Effector memory CD4-positive, alpha-beta T cell (primary cell): ENCODE measurements at regions not wholly inside any gene's neighbourhood (a gene's known extent, or its start where the extent isn't known, plus 50 kb on each side); places are given as distances from the start of the nearest gene placed in this dataset.
"Not testable (repeated sequence)": the region's sequence is repeated elsewhere in the genome, so short reads cannot be mapped to it uniquely, and the experiment has no call there.

Source experiments
- DNase-seq, 3 donors: peaks; one replicate each; pipeline ENCODE4 v3.0.0-alpha.2; 2020
- H3K27ac ChIP-seq: 2 replicates; pipeline ENCODE4 v1.7.0; 2013; ENCODE audit warnings: mild to moderate bottlenecking, low read length, moderate library complexity; ENCODE audit not compliant: insufficient read depth, poor library complexity, severe bottlenecking
- H3K27me3 ChIP-seq: replicated peaks from 2 replicates; pipeline ENCODE4 v1.7.0; 2013; ENCODE audit warnings: mild to moderate bottlenecking, low read length; ENCODE audit not compliant: insufficient read depth, control insufficient read depth, poor library complexity, severe bottlenecking
- H3K36me3 ChIP-seq: 2 replicates; pipeline ENCODE4 v1.7.0; 2013; ENCODE audit warnings: mild to moderate bottlenecking, low read length, moderate library complexity; ENCODE audit not compliant: control insufficient read depth, insufficient read depth
- H3K4me1 ChIP-seq: 2 replicates; pipeline ENCODE4 v1.7.0; 2013; ENCODE audit warnings: low read length, mild to moderate bottlenecking; ENCODE audit not compliant: control insufficient read depth, insufficient read depth, poor library complexity, severe bottlenecking
- H3K4me3 ChIP-seq: 2 replicates; pipeline ENCODE4 v1.7.0; 2013; ENCODE audit warnings: low read length, low read depth, mild to moderate bottlenecking; ENCODE audit not compliant: insufficient read depth, poor library complexity, severe bottlenecking
- H3K9me3 ChIP-seq: 2 replicates; pipeline ENCODE4 v1.7.0; 2013; ENCODE audit warnings: mild to moderate bottlenecking, low read length, moderate library complexity; ENCODE audit not compliant: control insufficient read depth

- H3K27ac ChIP-seq, result no peak overlapping the region
Observed at GRCh38 chr3:30539206-30539605, 67.2 kb upstream of the TGFBR2 start.

GRCh38 chr3:30539772-30540171, 66.6 kb upstream of the TGFBR2 start:
- Histone ChIP-seq H3K4me3 (no peak overlapping the region), H3K9me3 (no peaks in the 10 kb centered on the region), H3K36me3 (no peaks in the 10 kb centered on the region), H3K4me1 (no peaks in the 10 kb centered on the region), H3K27ac (no peak overlapping the region), H3K27me3 (no peaks in the 10 kb centered on the region)
- DNase-seq, result no peak

More at GRCh38 chr3:30539206-30539605, 67.2 kb upstream of the TGFBR2 start:
- no peak for DNase-seq
- Histone ChIP-seq H3K9me3 (no peaks in the 10 kb centered on the region), H3K4me3 (no peak overlapping the region), H3K4me1 (no peaks in the 10 kb centered on the region), H3K36me3 (no peaks in the 10 kb centered on the region), H3K27me3 (no peaks in the 10 kb centered on the region)

- H3K9me3 ChIP-seq, H3K27me3 ChIP-seq, H3K36me3 ChIP-seq, H3K4me1 ChIP-seq, H3K4me3 ChIP-seq, DNase-seq, H3K27ac ChIP-seq: not testable (repeated sequence)
Observed at GRCh38 chr3:30541156-30541555, 65.2 kb upstream of the TGFBR2 start.

GRCh38 chr3:30542897-30543296, 63.5 kb upstream of the TGFBR2 start:
- Histone ChIP-seq H3K27ac (no peak overlapping the region), H3K27me3 (no peaks in the 10 kb centered on the region), H3K9me3 (no peaks in the 10 kb centered on the region), H3K4me3 (no peak overlapping the region), H3K4me1 (no peaks in the 10 kb centered on the region), H3K36me3 (no peaks in the 10 kb centered on the region)
- no peak for DNase-seq

GRCh38 chr3:30544812-30545211, 61.6 kb upstream of the TGFBR2 start:
- Histone ChIP-seq H3K27ac (no peak overlapping the region), H3K27me3 (no peaks in the 10 kb centered on the region), H3K4me3 (no peak overlapping the region), H3K36me3 (no peaks in the 10 kb centered on the region), H3K9me3 (no peaks in the 10 kb centered on the region), H3K4me1 (no peaks in the 10 kb centered on the region)
- no peak for DNase-seq

- no peak for DNase-seq
- Histone ChIP-seq H3K4me1 (no peaks in the 10 kb centered on the region), H3K36me3 (no peaks in the 10 kb centered on the region)
Observed at GRCh38 chr3:30546934-30547333, 59.5 kb upstream of the TGFBR2 start.

GRCh38 chr3:30547716-30548115, 58.7 kb upstream of the TGFBR2 start:
- Histone ChIP-seq H3K27ac (no peak overlapping the region), H3K9me3 (no peaks in the 10 kb centered on the region), H3K4me1 (no peaks in the 10 kb centered on the region), H3K27me3 (no peaks in the 10 kb centered on the region), H3K4me3 (no peak overlapping the region), H3K36me3 (no peaks in the 10 kb centered on the region)
- DNase-seq, result no peak

More at GRCh38 chr3:30546934-30547333, 59.5 kb upstream of the TGFBR2 start:
- H3K4me3 ChIP-seq, result no peak overlapping the region
- H3K9me3 ChIP-seq, result no peaks in the 10 kb centered on the region
- H3K27me3 ChIP-seq, result no peaks in the 10 kb centered on the region
- H3K27ac ChIP-seq, result no peak overlapping the region

- H3K27ac ChIP-seq, result no peak overlapping the region
- H3K27me3 ChIP-seq, result no peaks in the 10 kb centered on the region
- DNase-seq, result peak in 1 of 3 donors; percentile 1
- H3K4me3 ChIP-seq, result no peak overlapping the region
- H3K36me3 ChIP-seq, result no peaks in the 10 kb centered on the region
- no peaks in the 10 kb centered on the region for H3K9me3 ChIP-seq
- H3K4me1 ChIP-seq, result no peaks in the 10 kb centered on the region
Observed at GRCh38 chr3:30548600-30548999, 57.8 kb upstream of the TGFBR2 start.

- Histone ChIP-seq H3K27ac (no peak overlapping the region), H3K4me3 (no peak overlapping the region), H3K4me1 (no peaks in the 10 kb centered on the region), H3K9me3 (no peaks in the 10 kb centered on the region), H3K27me3 (no peaks in the 10 kb centered on the region), H3K36me3 (no peaks in the 10 kb centered on the region)
- no peak for DNase-seq
Observed at GRCh38 chr3:30549600-30549999, 56.8 kb upstream of the TGFBR2 start.

- H3K4me3 ChIP-seq, result no peak overlapping the region
- H3K36me3 ChIP-seq, result no peaks in the 10 kb centered on the region
- H3K4me1 ChIP-seq, result no peaks in the 10 kb centered on the region
- no peaks in the 10 kb centered on the region for H3K9me3 ChIP-seq
- no peak for DNase-seq
- H3K27ac ChIP-seq, result no peak overlapping the region
- no peaks in the 10 kb centered on the region for H3K27me3 ChIP-seq
Observed at GRCh38 chr3:30550246-30550645, 56.2 kb upstream of the TGFBR2 start.

GRCh38 chr3:30551266-30551665, 55.1 kb upstream of the TGFBR2 start:
- no peak for DNase-seq

More at GRCh38 chr3:30551266-30551665, 55.1 kb upstream of the TGFBR2 start:
- H3K4me3 ChIP-seq, result no peak overlapping the region
- H3K4me1 ChIP-seq, result no peaks in the 10 kb centered on the region
- no peaks in the 10 kb centered on the region for H3K36me3 ChIP-seq
- no peak overlapping the region for H3K27ac ChIP-seq
- H3K27me3 ChIP-seq, result no peaks in the 10 kb centered on the region
- H3K9me3 ChIP-seq, result no peaks in the 10 kb centered on the region
